Body of pancreas (tissue), 4 donors: ENCODE measurements at regions not wholly inside any gene's neighbourhood (a gene's known extent, or its start where the extent isn't known, plus 50 kb on each side); places are given as distances from the start of the nearest gene placed in this dataset.

Experiments used
- POLR2A ChIP-seq, 3 donors: fragments of 450-650 bp; IDR thresholded peaks; one replicate each; pipeline ENCODE4 v1.6.1; 2016; ENCODE audit warnings: antibody characterized with exemption in 3 of 3, mild to moderate bottlenecking in 2 of 3
- TF ChIP-seq, protein P1 (sequence below), 7 experiments: fragments of 450-650 bp in 4 of 7; fragments of 200-600 bp in 3 of 7; sonication (generic) in 3 of 7; IDR thresholded peaks; one replicate each; pipeline ENCODE4 v1.5.1; 2016 to 2019; ENCODE audit warnings: antibody characterized with exemption in 7 of 7

DNA sequence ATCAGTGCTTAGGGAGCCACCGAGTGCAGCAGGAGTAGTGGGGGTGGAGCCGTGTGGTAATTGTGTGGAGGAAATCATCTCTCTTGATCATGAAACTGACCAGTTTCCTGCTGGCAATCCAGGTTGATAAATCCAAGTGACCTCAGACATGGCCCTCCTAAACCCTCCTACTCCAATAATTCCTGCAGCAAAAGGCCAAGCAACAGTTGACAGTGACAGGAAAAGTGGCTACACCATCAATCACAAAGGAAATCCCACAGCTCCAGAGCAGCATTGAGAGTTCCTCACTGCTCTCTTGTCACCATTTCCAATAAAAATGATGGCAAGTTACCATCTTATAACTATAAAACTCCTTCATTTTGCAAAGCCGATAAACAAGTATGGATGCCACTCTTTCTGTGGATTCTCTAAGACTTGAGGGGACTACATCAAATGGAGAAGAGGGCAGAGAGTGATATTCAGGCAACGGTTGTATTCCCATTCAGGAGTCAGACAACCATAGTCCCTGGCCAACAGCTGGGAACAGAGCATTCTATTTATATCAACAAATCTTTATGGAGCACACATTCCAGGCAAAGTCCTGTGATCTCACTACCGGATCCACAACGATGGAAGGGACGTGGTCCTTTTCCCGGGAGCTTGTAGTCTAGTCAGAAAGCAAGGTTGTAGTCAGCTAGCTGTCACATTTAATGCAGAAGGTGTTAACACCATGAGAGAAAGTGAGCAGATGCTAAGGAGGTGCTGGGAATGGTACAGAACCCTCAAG is 312.5 kb upstream of the CTNNB1 start:
- TF ChIP-seq POLR2A (IDR thresholded peaks at IDR 0.05): no peak
- TF ChIP-seq, protein P1, sequence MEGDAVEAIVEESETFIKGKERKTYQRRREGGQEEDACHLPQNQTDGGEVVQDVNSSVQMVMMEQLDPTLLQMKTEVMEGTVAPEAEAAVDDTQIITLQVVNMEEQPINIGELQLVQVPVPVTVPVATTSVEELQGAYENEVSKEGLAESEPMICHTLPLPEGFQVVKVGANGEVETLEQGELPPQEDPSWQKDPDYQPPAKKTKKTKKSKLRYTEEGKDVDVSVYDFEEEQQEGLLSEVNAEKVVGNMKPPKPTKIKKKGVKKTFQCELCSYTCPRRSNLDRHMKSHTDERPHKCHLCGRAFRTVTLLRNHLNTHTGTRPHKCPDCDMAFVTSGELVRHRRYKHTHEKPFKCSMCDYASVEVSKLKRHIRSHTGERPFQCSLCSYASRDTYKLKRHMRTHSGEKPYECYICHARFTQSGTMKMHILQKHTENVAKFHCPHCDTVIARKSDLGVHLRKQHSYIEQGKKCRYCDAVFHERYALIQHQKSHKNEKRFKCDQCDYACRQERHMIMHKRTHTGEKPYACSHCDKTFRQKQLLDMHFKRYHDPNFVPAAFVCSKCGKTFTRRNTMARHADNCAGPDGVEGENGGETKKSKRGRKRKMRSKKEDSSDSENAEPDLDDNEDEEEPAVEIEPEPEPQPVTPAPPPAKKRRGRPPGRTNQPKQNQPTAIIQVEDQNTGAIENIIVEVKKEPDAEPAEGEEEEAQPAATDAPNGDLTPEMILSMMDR (IDR thresholded peaks at IDR 0.05): no peak
